Neural cell (in vitro differentiated cells): ENCODE measurements at regions not wholly inside any gene's neighbourhood (a gene's known extent, or its start where the extent isn't known, plus 50 kb on each side); places are given as distances from the start of the nearest gene placed in this dataset.

Experiments used
- H2AFZ ChIP-seq: fragments of 200-600, 300-800 bp; sonication (generic), shearing (Covaris generic); 2 replicates; pipeline ENCODE4 v1.6.0; 2014; ENCODE audit warnings: low read depth, mild to moderate bottlenecking, antibody characterized with exemption, low read length, moderate library complexity
- H3F3A ChIP-seq: fragments of 200-600 bp; shearing (Covaris generic); 2 replicates; pipeline ENCODE4 v1.6.1; 2016; ENCODE audit warnings: mild to moderate bottlenecking, moderate library complexity, mixed read lengths, antibody characterized with exemption, low read length; ENCODE audit not compliant: insufficient read depth, poor library complexity, severe bottlenecking
- H3K27ac ChIP-seq: fragments of 200-600, 300-800 bp; sonication (generic), shearing (Covaris generic); 2 replicates; pipeline ENCODE4 v1.5.1; 2014; ENCODE audit warnings: mild to moderate bottlenecking, low read length, moderate library complexity
- H3K27me3 ChIP-seq: fragments of 300-800, 200-600 bp; sonication (generic), shearing (Covaris generic); 2 replicates; pipeline ENCODE4 v1.6.0; 2014; ENCODE audit warnings: mild to moderate bottlenecking, low read depth, low read length, moderate library complexity; ENCODE audit not compliant: insufficient read depth
- H3K36me3 ChIP-seq: fragments of 300-800, 200-600 bp; sonication (generic), shearing (Covaris generic); 2 replicates; pipeline ENCODE4 v1.5.1; 2014; ENCODE audit warnings: mild to moderate bottlenecking, antibody characterized with exemption, low read length, moderate library complexity; ENCODE audit not compliant: insufficient read depth
- H3K4me2 ChIP-seq: fragments of 300-800, 200-600 bp; sonication (generic), shearing (Covaris generic); 2 replicates; pipeline ENCODE4 v1.6.0; 2014; ENCODE audit warnings: mild to moderate bottlenecking, low read length
- H3K4me3 ChIP-seq: fragments of 300-800, 200-600 bp; sonication (generic), shearing (Covaris generic); 2 replicates; pipeline ENCODE4 v1.5.1; 2014; ENCODE audit warnings: mild to moderate bottlenecking, low read length, moderate library complexity
- H3K79me2 ChIP-seq: fragments of 200-600 bp; shearing (Covaris generic); replicated peaks from 2 replicates; pipeline ENCODE4 v1.6.0; 2014; ENCODE audit warnings: mild to moderate bottlenecking, low read length, moderate library complexity; ENCODE audit not compliant: insufficient read depth
- H3K9ac ChIP-seq: fragments of 300-800, 200-600 bp; sonication (generic), shearing (Covaris generic); 2 replicates; pipeline ENCODE4 v1.6.1; 2016; ENCODE audit warnings: mild to moderate bottlenecking, low read length, mixed read lengths
- H3K9me2 ChIP-seq: fragments of 200-600 bp; shearing (Covaris generic); 2 replicates; pipeline ENCODE4 v1.6.1; 2016; ENCODE audit warnings: mild to moderate bottlenecking, low read length, mixed read lengths; ENCODE audit not compliant: insufficient read depth
- H3K9me3 ChIP-seq: fragments of 200-600, 300-800 bp; sonication (generic), shearing (Covaris generic); 2 replicates; pipeline ENCODE4 v1.6.1; 2016; ENCODE audit warnings: mild to moderate bottlenecking, mixed run types, low read length, moderate library complexity, mixed read lengths
- H4K20me1 ChIP-seq: fragments of 200-600 bp; shearing (Covaris generic); 2 replicates; pipeline ENCODE4 v1.6.1; 2016; ENCODE audit warnings: mild to moderate bottlenecking, mixed run types; ENCODE audit not compliant: insufficient read depth
- CTCF ChIP-seq: fragments of 450-650 bp; IDR thresholded peaks from 2 replicates; pipeline ENCODE4 v1.5.1; 2014; ENCODE audit warnings: antibody characterized with exemption, mild to moderate bottlenecking, moderate library complexity; ENCODE audit not compliant: poor library complexity, severe bottlenecking
- EP300 ChIP-seq: fragments of 450-650 bp; conservative IDR thresholded peaks from 2 replicates; pipeline ENCODE4 v1.6.1; 2014; ENCODE audit warnings: antibody characterized with exemption, mild to moderate bottlenecking, moderate library complexity; ENCODE audit not compliant: poor library complexity, severe bottlenecking
- EZH2 ChIP-seq: fragments of 200-600, 300-800 bp; shearing (Covaris generic), sonication (generic); IDR thresholded peaks from 2 replicates; pipeline ENCODE4 v1.6.1; 2014; ENCODE audit warnings: antibody characterized with exemption, low read length, borderline replicate concordance, mild to moderate bottlenecking; ENCODE audit not compliant: insufficient read depth, poor library complexity, severe bottlenecking
- MXI1 ChIP-seq: fragments of 450-650 bp; conservative IDR thresholded peaks from 2 replicates; pipeline ENCODE4 v1.6.1; 2014; ENCODE audit warnings: antibody characterized with exemption, mild to moderate bottlenecking; ENCODE audit not compliant: poor library complexity, severe bottlenecking
- POLR2AphosphoS5 ChIP-seq: IDR thresholded peaks from 2 replicates; pipeline ENCODE4 v1.6.1; 2012
- RAD21 ChIP-seq: fragments of 450-650 bp; conservative IDR thresholded peaks from 2 replicates; pipeline ENCODE4 v1.6.1; 2014; ENCODE audit warnings: antibody characterized with exemption, mild to moderate bottlenecking, moderate library complexity
- REST ChIP-seq: IDR thresholded peaks from 2 replicates; pipeline ENCODE4 v1.6.1; 2012; ENCODE audit warnings: borderline replicate concordance
- SMC3 ChIP-seq: fragments of 450-650 bp; conservative IDR thresholded peaks from 2 replicates; pipeline ENCODE4 v1.6.1; 2014; ENCODE audit warnings: antibody characterized with exemption, mild to moderate bottlenecking, moderate library complexity; ENCODE audit not compliant: poor library complexity
- TAF1 ChIP-seq: IDR thresholded peaks from 2 replicates; pipeline ENCODE4 v1.6.1; 2012; ENCODE audit warnings: low read depth

- Histone ChIP-seq H2AFZ (no peak overlapping the region), H3K9me2 (no peaks in the 10 kb centered on the region), H3K27ac (no peak overlapping the region), H3K79me2 (no peaks in the 10 kb centered on the region), H3K9me3 (no peaks in the 10 kb centered on the region), H3F3A (no peaks in the 10 kb centered on the region), H3K4me3 (no peak overlapping the region), H4K20me1 (no peaks in the 10 kb centered on the region), H3K36me3 (no peaks in the 10 kb centered on the region), H3K27me3 (no peaks in the 10 kb centered on the region), H3K4me2 (no peak overlapping the region), H3K9ac (no peak overlapping the region)
- TF ChIP-seq CTCF, result no peak
- no peak for TF ChIP-seq EP300
- no peak for TF ChIP-seq MXI1
- TF ChIP-seq POLR2AphosphoS5, result no peak
- TF ChIP-seq SMC3, result no peak
- TF ChIP-seq RAD21, result no peak
- TF ChIP-seq REST, result no peak
- no peak for TF ChIP-seq TAF1
- no peak for TF ChIP-seq EZH2
Measured at GRCh38 chr5:135240283-135240633, 158.8 kb downstream of the MACROH2A1 start.

GRCh38 chr5:135239453-135240282 is 159.4 kb downstream of the MACROH2A1 start:
- Histone ChIP-seq H3K9me3 (no peaks in the 10 kb centered on the region), H3K79me2 (no peaks in the 10 kb centered on the region), H3K9ac (no peak overlapping the region), H3K27ac (no peak overlapping the region), H3K27me3 (no peaks in the 10 kb centered on the region), H3K36me3 (no peaks in the 10 kb centered on the region), H4K20me1 (no peaks in the 10 kb centered on the region), H3K4me3 (no peak overlapping the region), H3K4me2 (no peak overlapping the region), H2AFZ (no peak overlapping the region), H3F3A (no peaks in the 10 kb centered on the region), H3K9me2 (no peaks in the 10 kb centered on the region)
- TF ChIP-seq EP300 (no peak), CTCF (no peak), EZH2 (no peak), TAF1 (no peak), POLR2AphosphoS5 (no peak)
